Stimulated activated naive CD8-positive, alpha-beta T cell treated with anti-CD3 and anti-CD28 coated beads, Interleukin-15, amount 100 ng/mL, for 72 hours (primary cell): ENCODE measurements at regions not wholly inside any gene's neighbourhood (a gene's known extent, or its start where the extent isn't known, plus 50 kb on each side); places are given as distances from the start of the nearest gene placed in this dataset.

Experiments used
- ATAC-seq: fragments of 150-1000 bp; cut with Tn5 transposase; 2 replicates; pipeline ENCODE4 v1.10.0; 2021; ENCODE audit warnings: mild to moderate bottlenecking, moderate library complexity
- DNase-seq, 2 donors: peaks; one replicate each; pipeline ENCODE4 v3.0.0; 2021 to 2022
- H3K27ac Mint-ChIP-seq, 2 donors: one replicate each; pipeline ENCODE4 v1.8.0; 2022; ENCODE audit warnings: mild to moderate bottlenecking in 2 of 2, mixed read lengths in 2 of 2, moderate library complexity in 2 of 2
- H3K27me3 Mint-ChIP-seq: one replicate; pipeline ENCODE4 v1.8.0; 2022; ENCODE audit warnings: mixed read lengths
- H3K4me1 Mint-ChIP-seq: one replicate; pipeline ENCODE4 v1.8.0; 2022; ENCODE audit warnings: mild to moderate bottlenecking, mixed read lengths
- H3K4me3 Mint-ChIP-seq, 2 donors: one replicate each; pipeline ENCODE4 v1.8.0; 2022; ENCODE audit warnings: mild to moderate bottlenecking in 2 of 2, mixed read lengths in 2 of 2, moderate library complexity in 1 of 2
- H3K9me3 Mint-ChIP-seq, 2 donors: one replicate each; pipeline ENCODE4 v1.8.0; 2022; ENCODE audit warnings: mixed read lengths in 2 of 2

DNA sequence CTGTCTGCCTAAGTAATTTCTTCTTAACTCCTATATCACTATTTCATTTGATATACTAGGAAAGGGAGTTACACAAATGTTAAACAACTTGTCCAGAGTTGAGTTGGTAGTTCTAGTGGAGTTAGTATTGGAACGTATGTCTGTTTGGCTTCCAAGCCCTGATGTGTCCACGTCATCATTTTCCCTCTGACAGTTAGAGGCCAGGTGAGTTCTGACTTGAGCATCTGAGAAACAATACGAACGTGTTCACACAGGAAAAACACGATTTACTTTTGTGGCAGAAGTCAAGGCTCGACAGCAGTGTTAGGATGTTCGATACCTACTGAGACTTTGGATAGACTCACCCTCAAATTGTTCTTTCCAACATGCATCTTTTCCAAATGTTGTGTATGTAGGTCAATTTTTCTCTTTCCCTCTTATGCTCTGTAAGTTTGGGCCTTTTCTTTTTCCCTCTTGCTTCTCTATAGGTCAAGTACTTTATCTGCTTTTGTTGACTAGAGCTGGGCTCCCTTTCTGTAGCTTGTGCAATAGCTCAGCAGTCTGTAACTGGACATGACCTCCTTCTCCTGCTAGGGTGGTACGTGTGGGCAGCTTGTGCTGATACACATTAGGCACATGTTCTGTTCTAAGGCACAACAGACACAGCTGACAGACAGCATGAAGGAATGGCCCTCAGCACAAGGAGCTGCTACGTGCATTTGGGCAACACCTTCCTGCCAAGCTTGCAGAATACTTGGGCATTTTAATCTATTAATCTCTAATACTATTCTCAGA is 222.9 kb downstream of the PTEN start:
- Mint-ChIP-seq H3K9me3 (no peaks in the 10 kb centered on the region), H3K27me3 (peaks cover 19% of the 10 kb centered on the region), H3K4me3 (no peak overlapping the region), H3K27ac (no peak overlapping the region), H3K4me1 (peaks cover 17% of the 10 kb centered on the region)
- DNase-seq (no peak), ATAC-seq (no peak)

DNA sequence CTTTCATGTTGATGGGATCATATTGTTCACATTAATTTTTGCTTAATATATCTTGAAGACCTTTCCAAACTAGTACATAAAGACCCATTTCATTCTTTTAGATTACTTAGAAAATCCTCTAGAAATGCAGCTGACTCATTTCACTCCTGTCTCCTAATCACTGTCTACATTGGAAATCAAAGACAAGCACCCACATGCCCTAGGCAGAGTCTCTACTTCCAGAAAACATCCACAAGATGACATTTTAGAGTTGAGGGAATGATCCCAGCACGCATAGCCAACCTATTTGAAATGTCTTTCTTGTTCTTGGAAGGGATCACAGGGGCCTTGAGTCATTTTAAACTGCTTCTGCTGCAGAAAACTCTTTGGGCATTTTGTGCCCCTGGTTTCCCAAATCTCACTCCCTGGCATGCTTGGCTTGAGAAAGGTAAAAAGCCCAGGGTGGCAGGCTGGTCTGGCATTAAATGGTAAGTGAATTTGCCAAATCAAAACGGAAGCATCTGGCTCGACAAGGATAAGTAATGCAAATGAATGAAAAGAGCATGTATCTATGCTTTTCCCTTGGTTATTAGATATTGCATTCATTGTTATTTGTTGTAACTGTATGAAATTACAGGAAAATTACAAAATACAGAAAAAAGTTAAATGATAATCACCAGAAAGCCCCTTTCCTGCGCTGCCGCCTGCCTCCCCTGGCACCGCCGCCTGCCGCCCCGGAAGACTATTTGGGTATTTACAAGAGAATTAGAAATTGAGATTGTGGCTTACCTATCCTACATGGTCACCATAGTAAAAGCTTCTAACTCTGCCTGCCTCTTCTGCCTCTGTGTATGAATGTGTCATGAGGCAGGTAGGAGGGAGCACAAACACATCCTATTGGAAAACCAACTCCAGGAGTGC is 225.3 kb downstream of the PTEN start:
- H3K4me1 Mint-ChIP-seq, result peaks cover 35% of the 10 kb centered on the region
- DNase-seq (no peak), ATAC-seq (no peak)
- H3K27ac Mint-ChIP-seq, result no peak overlapping the region
- no peak overlapping the region for H3K4me3 Mint-ChIP-seq
- H3K9me3 Mint-ChIP-seq, result no peaks in the 10 kb centered on the region
- H3K27me3 Mint-ChIP-seq, result peaks cover 19% of the 10 kb centered on the region

DNA sequence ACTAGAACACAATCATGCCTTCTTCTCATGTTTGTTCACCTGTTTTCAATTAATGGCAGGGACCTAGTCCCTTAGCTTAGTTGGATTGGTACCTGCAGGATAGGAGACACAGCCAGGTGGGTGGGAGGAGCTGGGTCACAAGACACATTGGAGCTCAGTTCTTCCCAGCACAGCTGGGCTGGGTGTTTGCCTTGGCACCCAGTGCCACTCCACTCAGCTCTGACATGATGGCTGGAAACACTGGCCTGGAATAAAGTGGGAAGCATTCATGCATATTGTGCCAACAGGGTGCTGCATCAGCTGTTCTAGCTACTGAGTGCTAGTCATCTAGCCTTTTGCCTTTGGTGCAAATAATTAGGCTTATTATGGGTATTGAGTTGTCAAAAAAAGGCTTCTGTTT is 226.1 kb downstream of the PTEN start:
- Mint-ChIP-seq H3K27ac (no peak overlapping the region), H3K4me1 (peaks cover 35% of the 10 kb centered on the region), H3K9me3 (no peaks in the 10 kb centered on the region), H3K27me3 (peaks cover 23% of the 10 kb centered on the region), H3K4me3 (no peak overlapping the region)
- DNase-seq (no peak), ATAC-seq (no peak)

DNA sequence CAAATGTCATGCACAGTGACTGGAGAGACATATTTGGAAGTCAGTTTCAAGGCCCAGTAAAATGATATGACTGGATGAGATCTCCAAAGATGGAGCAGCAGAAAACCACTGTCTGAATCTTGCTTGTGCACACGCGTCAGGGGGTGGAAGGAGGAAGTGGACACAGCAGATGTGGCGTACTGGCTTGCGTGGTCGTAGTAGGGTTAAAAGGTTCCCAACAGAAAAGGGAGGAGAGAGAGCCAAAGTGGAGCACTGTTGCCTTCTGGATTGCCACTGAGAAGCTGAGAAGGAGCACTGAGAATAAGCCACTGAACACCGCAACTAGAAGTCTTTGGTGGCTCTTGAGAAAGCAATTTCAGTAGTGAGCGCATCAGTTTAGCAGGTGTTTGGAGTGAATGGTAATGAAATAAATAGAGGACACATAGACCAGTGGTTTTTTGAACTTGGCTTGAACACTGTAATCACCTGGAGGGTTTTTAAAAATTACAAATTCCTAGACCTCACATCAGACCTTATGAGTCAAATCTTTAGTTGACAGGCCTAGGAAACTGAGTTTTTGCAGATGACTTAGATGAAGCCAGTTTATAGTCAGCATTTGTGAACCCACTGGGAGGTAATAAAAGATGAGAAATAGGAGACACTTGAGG is 227.3 kb downstream of the PTEN start:
- peak overlapping the region in 1 of 2 donors; percentile 95 for H3K27ac Mint-ChIP-seq
- peaks cover 29% of the 10 kb centered on the region for H3K27me3 Mint-ChIP-seq
- no peak for DNase-seq
- H3K4me3 Mint-ChIP-seq, result peak overlapping the region in 1 of 2 donors; percentile 16
- H3K9me3 Mint-ChIP-seq, result no peaks in the 10 kb centered on the region
- H3K4me1 Mint-ChIP-seq, result peaks cover 35% of the 10 kb centered on the region
- no peak for ATAC-seq

DNA sequence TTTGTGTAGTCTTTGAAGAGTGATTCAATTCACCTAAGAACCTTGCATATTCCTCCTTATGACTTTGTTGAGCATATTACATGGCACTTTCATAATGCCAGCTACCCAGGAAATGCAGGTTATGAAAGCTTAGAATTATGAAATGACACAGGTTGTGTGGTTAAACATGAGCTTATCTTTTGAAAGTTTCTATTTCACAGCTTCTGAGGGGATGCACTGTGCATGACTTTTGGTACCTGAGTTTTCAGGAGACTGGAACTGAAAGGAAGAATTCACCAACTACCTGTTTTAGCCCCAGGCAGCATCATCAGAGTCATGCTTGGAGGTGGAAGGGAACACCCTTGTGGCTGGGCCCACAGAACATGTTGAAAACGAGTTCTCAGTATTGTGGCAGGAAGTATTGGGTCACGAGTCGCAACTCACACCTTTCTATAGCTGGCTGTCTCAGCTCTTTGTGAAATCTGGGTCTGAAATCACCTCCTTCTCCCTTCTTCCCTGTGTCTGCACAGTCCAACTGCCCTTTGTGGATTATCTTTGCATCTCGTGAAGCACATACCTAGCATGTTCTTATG is 228.2 kb downstream of the PTEN start:
- Mint-ChIP-seq H3K4me3 (no peak overlapping the region), H3K4me1 (peaks cover 35% of the 10 kb centered on the region), H3K27me3 (peaks cover 29% of the 10 kb centered on the region), H3K9me3 (no peaks in the 10 kb centered on the region), H3K27ac (peak overlapping the region; percentile 80 to 95)
- peak; percentile 77 to 90 for DNase-seq
- ATAC-seq, result peak; percentile 97

DNA sequence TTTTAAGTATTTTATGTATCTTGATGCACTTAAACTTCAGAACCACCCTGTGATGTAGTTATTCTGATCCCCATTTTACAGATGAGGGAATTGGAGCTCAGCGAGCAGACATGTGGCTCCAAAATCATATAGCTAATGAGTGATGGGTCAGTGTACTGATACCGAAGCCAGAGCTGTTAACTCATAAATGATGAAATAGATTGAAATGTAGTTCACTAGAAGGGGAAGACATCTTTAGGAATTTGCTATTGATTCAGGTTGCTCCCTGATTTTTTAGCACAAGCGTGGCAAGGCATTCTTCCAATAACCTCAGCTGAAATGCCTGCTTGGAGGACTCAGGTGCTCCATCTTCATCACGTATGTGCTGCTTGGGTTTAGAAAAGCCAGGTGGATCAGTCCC is 228.8 kb downstream of the PTEN start:
- Mint-ChIP-seq H3K27ac (no peak overlapping the region), H3K27me3 (peaks cover 27% of the 10 kb centered on the region), H3K4me3 (no peak overlapping the region), H3K4me1 (peaks cover 35% of the 10 kb centered on the region), H3K9me3 (no peaks in the 10 kb centered on the region)
- ATAC-seq (no peak), DNase-seq (no peak)

DNA sequence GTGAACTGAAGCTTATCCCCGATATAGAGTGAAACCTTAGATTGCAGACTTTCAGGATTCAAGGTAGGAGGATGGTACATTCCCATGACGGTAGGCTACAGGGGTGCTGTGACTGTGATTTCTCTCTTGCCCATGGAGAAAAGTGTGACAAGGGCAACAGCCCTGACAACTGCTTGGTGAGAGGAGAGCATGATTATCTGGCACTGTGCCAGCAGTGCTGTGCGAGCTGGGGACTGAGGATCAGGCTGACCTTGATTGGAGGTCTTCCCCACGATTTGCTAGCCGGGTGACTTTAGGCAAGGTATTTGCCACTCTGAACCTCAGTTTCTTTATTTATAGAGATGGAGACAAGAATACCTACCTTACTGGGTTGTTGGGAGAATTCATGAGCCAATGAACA is 229.5 kb downstream of the PTEN start:
- Mint-ChIP-seq H3K4me1 (peaks cover 35% of the 10 kb centered on the region), H3K9me3 (no peaks in the 10 kb centered on the region), H3K4me3 (no peak overlapping the region), H3K27me3 (peaks cover 28% of the 10 kb centered on the region), H3K27ac (no peak overlapping the region)
- no peak for DNase-seq
- no peak for ATAC-seq

DNA sequence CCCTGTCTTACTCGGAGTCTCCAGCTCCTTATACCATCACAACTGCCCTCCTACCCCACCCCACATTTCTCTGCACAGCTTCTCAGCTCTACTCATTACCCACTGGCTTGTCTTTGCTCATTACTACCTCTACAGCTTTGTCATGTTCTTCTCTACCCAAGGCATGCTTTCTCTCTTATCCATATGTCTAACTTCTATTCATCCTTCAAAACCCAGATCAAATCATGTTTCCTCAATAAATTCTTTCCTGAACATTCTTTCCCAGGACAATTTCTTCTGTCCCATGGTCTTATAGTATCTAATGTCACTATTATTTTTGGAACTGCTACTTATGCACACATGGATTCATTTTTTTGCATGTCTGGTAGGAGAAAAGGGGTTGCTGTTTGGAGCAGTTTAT is 231.4 kb downstream of the PTEN start:
- Mint-ChIP-seq H3K4me3 (no peak overlapping the region), H3K27ac (no peak overlapping the region), H3K4me1 (peaks cover 34% of the 10 kb centered on the region), H3K9me3 (no peaks in the 10 kb centered on the region), H3K27me3 (peaks cover 28% of the 10 kb centered on the region)
- no peak for ATAC-seq
- DNase-seq, result no peak

DNA sequence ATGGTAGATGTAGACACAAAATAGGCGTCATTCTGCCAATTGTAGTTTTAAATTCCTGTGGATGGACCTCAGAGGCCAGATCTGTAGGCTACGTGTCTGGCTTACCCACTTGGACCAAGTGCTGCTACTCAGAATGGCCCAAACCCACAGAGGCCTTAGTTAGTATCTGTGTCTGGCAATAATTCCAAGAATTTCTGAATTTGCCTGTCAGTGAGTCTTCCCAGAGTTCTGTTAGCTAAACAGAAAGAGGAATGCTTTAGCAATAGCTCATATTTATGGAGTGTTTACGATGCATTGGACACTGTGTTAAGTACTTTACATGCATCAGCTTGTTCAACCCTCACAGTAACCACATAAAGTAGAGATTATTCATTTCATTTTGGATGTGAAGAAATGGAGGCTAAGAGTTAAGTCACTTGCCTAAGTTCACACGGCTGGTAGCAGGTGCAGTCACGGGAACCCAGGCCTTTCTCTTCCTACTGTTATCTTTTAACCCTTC is 231.8 kb downstream of the PTEN start:
- Mint-ChIP-seq H3K9me3 (no peaks in the 10 kb centered on the region), H3K4me3 (no peak overlapping the region), H3K4me1 (peaks cover 29% of the 10 kb centered on the region), H3K27ac (no peak overlapping the region), H3K27me3 (peaks cover 24% of the 10 kb centered on the region)
- ATAC-seq (no peak), DNase-seq (no peak)

DNA sequence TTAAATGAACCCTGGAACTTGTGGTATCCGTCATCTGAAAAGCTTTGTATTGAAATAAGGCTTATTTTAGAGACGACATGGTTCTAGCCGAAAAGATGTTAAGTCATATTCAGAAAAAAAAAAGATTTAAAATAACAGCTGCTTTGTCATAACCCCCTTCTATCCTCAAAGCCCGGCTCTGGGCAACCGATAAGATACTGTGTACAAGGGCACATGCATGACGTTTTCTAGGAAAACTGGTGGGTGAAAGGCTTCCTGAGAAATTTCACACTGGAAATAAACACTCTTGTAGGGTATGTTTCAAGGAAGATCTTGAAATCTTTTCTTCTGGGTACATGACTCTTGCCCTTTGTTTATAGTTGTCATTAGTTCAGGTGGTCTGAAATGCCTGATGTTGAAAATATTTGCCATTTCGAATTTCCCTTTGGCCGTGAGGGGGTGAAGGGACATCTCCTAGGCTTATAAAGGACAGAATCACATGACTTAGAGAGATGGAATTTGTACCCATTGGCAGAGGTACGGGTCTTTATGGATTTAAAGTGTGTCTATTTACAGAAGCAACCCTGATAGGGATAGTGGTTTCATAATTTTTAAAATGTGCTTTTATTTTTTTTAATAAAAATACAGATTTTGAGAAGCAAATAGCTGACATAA is 232.5 kb downstream of the PTEN start:
- Mint-ChIP-seq H3K27ac (no peak overlapping the region), H3K4me3 (no peak overlapping the region), H3K27me3 (peaks cover 19% of the 10 kb centered on the region), H3K4me1 (peaks cover 23% of the 10 kb centered on the region), H3K9me3 (no peaks in the 10 kb centered on the region)
- DNase-seq (no peak), ATAC-seq (no peak)

DNA sequence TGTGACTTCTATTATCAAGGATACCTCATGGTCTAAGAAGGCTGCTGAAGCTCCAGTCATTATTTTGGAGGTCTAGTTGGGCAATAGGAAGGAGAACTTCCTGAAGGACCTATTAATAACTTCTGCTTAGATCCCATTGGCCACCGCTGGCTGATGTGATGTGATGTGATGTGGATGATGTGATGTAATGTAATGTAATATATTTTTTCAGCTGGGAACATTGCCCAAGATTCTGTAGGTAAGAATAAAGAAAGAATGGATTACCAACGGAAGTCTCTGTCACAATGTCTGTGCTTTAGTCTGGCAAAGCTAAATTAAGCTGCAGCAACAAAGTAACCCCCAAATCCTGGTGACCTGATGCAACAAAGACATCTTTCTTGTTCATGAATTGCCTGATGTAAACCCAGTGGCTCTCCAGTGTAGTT is 233.7 kb downstream of the PTEN start:
- no peak for ATAC-seq
- Mint-ChIP-seq H3K27me3 (peaks cover 19% of the 10 kb centered on the region), H3K4me3 (no peak overlapping the region), H3K9me3 (no peaks in the 10 kb centered on the region), H3K4me1 (peaks cover 11% of the 10 kb centered on the region), H3K27ac (no peak overlapping the region)
- no peak for DNase-seq

DNA sequence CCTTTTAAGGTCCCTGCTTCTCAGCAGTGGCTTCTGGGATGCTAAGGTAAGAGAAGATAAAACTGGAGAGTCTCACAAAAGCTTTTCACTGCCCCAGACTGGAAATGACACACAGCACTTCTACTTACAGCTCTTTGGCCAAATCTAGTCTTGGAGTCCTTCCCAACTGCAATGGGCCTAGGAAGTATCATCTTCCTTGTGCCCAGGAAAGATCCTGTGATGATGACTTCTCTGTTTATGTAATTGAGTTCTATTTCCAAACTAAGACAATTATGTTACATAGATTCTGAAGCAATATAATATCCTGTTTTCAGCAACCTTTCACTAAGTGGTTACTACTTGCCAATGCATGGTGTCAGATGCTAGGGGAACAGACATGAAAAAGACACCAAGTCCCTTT is 234.1 kb downstream of the PTEN start:
- Mint-ChIP-seq H3K4me3 (no peak overlapping the region), H3K27ac (no peak overlapping the region), H3K4me1 (peaks cover 7% of the 10 kb centered on the region), H3K9me3 (no peaks in the 10 kb centered on the region), H3K27me3 (peaks cover 19% of the 10 kb centered on the region)
- DNase-seq (no peak), ATAC-seq (no peak)

DNA sequence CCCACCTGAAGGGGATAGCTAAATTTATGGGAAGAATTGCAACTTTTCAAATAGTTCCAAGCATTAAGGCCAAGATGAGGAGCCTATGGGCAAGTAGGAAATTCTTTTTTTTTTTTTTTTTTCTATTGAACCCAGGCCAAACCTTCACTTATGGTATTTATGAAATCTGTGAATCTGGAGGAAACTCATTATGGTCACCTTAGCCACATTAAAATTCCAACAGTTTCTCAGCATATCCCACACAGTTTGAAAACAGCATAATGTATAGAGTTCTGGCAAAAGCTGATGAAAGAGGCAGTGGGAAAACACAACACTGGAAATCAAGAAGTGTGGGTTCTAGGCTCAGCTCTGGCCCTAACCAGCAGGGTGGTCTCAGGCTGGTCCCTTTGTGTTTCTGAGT is 236.9 kb downstream of the PTEN start:
- peaks cover 17% of the 10 kb centered on the region for H3K27me3 Mint-ChIP-seq
- H3K9me3 Mint-ChIP-seq, result no peaks in the 10 kb centered on the region
- peaks cover 6% of the 10 kb centered on the region for H3K4me1 Mint-ChIP-seq
- H3K4me3 Mint-ChIP-seq, result no peak overlapping the region
- ATAC-seq, result no peak
- H3K27ac Mint-ChIP-seq, result no peak overlapping the region
- no peak for DNase-seq

DNA sequence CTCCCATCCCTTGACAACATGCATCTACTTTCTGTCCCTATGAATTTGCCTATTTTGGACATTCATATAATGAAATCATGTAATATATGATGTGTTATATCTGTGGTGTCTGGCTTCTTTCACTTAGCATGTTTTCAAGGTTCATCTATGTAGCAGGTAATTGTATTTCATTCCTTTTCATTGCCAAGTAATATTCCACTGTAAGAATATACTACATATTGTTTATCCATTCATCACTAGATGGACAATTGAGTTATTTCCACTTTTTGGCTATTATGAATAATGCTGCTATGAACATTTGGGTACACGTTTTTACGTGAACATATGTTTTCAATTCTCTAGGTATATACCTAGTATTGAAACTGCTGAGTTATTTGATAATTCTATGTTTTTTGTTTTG is 238.2 kb downstream of the PTEN start:
- H3K4me3 Mint-ChIP-seq, result no peak overlapping the region
- ATAC-seq, result no peak
- H3K9me3 Mint-ChIP-seq, result no peaks in the 10 kb centered on the region
- H3K27me3 Mint-ChIP-seq, result peaks cover 17% of the 10 kb centered on the region
- no peak for DNase-seq
- no peak overlapping the region for H3K27ac Mint-ChIP-seq
- peaks cover 6% of the 10 kb centered on the region for H3K4me1 Mint-ChIP-seq

DNA sequence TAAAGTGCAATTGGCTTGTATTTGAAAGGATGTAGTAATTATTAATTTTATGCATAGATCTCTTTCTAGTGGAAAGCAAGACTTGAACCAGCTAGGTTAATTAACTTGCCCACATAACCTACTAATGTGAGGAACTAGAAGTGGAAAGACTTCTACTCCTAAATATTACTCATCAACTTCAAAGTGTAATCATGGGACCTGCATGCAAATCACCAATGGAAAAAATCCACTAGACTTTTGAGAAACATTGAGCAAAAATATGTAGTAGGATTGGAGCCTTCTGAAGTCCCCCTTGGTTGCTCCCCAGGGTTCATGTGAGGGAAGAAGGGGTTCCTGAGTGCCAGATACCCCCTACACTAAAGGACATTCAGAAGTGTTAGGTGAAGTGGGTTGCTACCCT is 240.2 kb downstream of the PTEN start:
- H3K4me1 Mint-ChIP-seq, result peaks cover 20% of the 10 kb centered on the region
- no peak for ATAC-seq
- no peak overlapping the region for H3K4me3 Mint-ChIP-seq
- no peak overlapping the region for H3K27ac Mint-ChIP-seq
- H3K27me3 Mint-ChIP-seq, result peaks cover 18% of the 10 kb centered on the region
- peaks cover 0 to 4% of the 10 kb centered on the region in 2 donors for H3K9me3 Mint-ChIP-seq
- DNase-seq, result no peak
